Muscle layer of colon (tissue), 2 donors: ENCODE measurements at regions not wholly inside any gene's neighbourhood (a gene's known extent, or its start where the extent isn't known, plus 50 kb on each side); places are given as distances from the start of the nearest gene placed in this dataset.

Experiments
- H3K27ac ChIP-seq: one replicate; pipeline ENCODE4 v1.7.0; 2013; ENCODE audit warnings: low read depth, mild to moderate bottlenecking, low read length, moderate library complexity
- H3K27me3 ChIP-seq, 2 donors: one replicate each; pipeline ENCODE4 v1.7.0; 2013; ENCODE audit warnings: low read length in 2 of 2, mild to moderate bottlenecking in 2 of 2; ENCODE audit not compliant: insufficient read depth in 2 of 2, control insufficient read depth in 1 of 2
- H3K36me3 ChIP-seq: one replicate; pipeline ENCODE4 v1.7.0; 2013; ENCODE audit warnings: mild to moderate bottlenecking, low read length; ENCODE audit not compliant: insufficient read depth
- H3K4me1 ChIP-seq: one replicate; pipeline ENCODE4 v1.7.0; 2013; ENCODE audit warnings: mild to moderate bottlenecking, low read length; ENCODE audit not compliant: insufficient read depth
- H3K4me3 ChIP-seq, 2 donors: one replicate each; pipeline ENCODE4 v1.7.0; 2013; ENCODE audit warnings: low read length in 2 of 2, low read depth in 1 of 2, mild to moderate bottlenecking in 1 of 2, moderate library complexity in 1 of 2
- H3K9ac ChIP-seq: one replicate; pipeline ENCODE4 v1.7.0; 2013; ENCODE audit warnings: low read length
- H3K9me3 ChIP-seq: one replicate; pipeline ENCODE4 v1.7.0; 2013; ENCODE audit warnings: mild to moderate bottlenecking, low read length
- donor health status: abdominal sarcoma.
- donor health status: Adenocarcinoma of cecum.

GRCh38 chr4:164378361-164378760 is 375.6 kb upstream of the SMIM31 start:
- Histone ChIP-seq H3K9me3 (no peaks in the 10 kb centered on the region), H3K4me3 (no peak overlapping the region)

GRCh38 chr4:164379694-164380093 is 374.2 kb upstream of the SMIM31 start:
- no peak overlapping the region for H3K9ac ChIP-seq
- no peak overlapping the region for H3K4me3 ChIP-seq
- H3K27me3 ChIP-seq = no peaks in the 10 kb centered on the region
- no peak overlapping the region for H3K27ac ChIP-seq
- H3K4me1 ChIP-seq = no peaks in the 10 kb centered on the region
- H3K36me3 ChIP-seq = no peaks in the 10 kb centered on the region
- no peaks in the 10 kb centered on the region for H3K9me3 ChIP-seq

More at GRCh38 chr4:164378361-164378760, 375.6 kb upstream of the SMIM31 start:
- Histone ChIP-seq H3K36me3 (no peaks in the 10 kb centered on the region), H3K4me1 (no peaks in the 10 kb centered on the region), H3K9ac (no peak overlapping the region), H3K27ac (no peak overlapping the region), H3K27me3 (no peaks in the 10 kb centered on the region)

- Histone ChIP-seq H3K4me3 (no peak overlapping the region), H3K4me1 (no peaks in the 10 kb centered on the region), H3K36me3 (no peaks in the 10 kb centered on the region), H3K9me3 (no peaks in the 10 kb centered on the region), H3K9ac (no peak overlapping the region), H3K27me3 (no peaks in the 10 kb centered on the region), H3K27ac (no peak overlapping the region)
Observed at GRCh38 chr4:164381859-164382258, 372.1 kb upstream of the SMIM31 start.

GRCh38 chr4:164383058-164383357 is 370.9 kb upstream of the SMIM31 start:
- no peaks in the 10 kb centered on the region for H3K9me3 ChIP-seq
- no peaks in the 10 kb centered on the region for H3K36me3 ChIP-seq
- H3K27me3 ChIP-seq = no peaks in the 10 kb centered on the region
- no peak overlapping the region for H3K27ac ChIP-seq
- H3K9ac ChIP-seq = no peak overlapping the region
- H3K4me3 ChIP-seq = peak overlapping the region; percentile 39 to 52
- H3K4me1 ChIP-seq = no peaks in the 10 kb centered on the region

GRCh38 chr4:164383358-164384220 is 370.3 kb upstream of the SMIM31 start:
- no peaks in the 10 kb centered on the region for H3K9me3 ChIP-seq
- H3K4me3 ChIP-seq = peak overlapping the region; percentile 39 to 52
- H3K4me1 ChIP-seq = no peaks in the 10 kb centered on the region
- no peaks in the 10 kb centered on the region for H3K36me3 ChIP-seq
- no peaks in the 10 kb centered on the region for H3K27me3 ChIP-seq
- no peak overlapping the region for H3K27ac ChIP-seq
- H3K9ac ChIP-seq = no peak overlapping the region

- H3K9ac ChIP-seq = no peak overlapping the region
- H3K36me3 ChIP-seq = no peaks in the 10 kb centered on the region
- no peaks in the 10 kb centered on the region for H3K27me3 ChIP-seq
Observed at GRCh38 chr4:164384416-164384815, 369.5 kb upstream of the SMIM31 start.

GRCh38 chr4:164396439-164396838 is 357.5 kb upstream of the SMIM31 start:
- no peaks in the 10 kb centered on the region for H3K4me1 ChIP-seq

More at GRCh38 chr4:164384416-164384815, 369.5 kb upstream of the SMIM31 start:
- Histone ChIP-seq H3K4me1 (no peaks in the 10 kb centered on the region), H3K4me3 (no peak overlapping the region), H3K9me3 (no peaks in the 10 kb centered on the region), H3K27ac (no peak overlapping the region)

GRCh38 chr4:164402554-164402953 is 351.4 kb upstream of the SMIM31 start:
- H3K27ac ChIP-seq = no peak overlapping the region

More at GRCh38 chr4:164396439-164396838, 357.5 kb upstream of the SMIM31 start:
- Histone ChIP-seq H3K4me3 (no peak overlapping the region), H3K9me3 (no peaks in the 10 kb centered on the region), H3K9ac (no peak overlapping the region), H3K36me3 (no peaks in the 10 kb centered on the region), H3K27ac (no peak overlapping the region), H3K27me3 (no peaks in the 10 kb centered on the region)

GRCh38 chr4:164405774-164406173 is 348.2 kb upstream of the SMIM31 start:
- no peaks in the 10 kb centered on the region for H3K9me3 ChIP-seq
- no peak overlapping the region for H3K9ac ChIP-seq
- H3K36me3 ChIP-seq = no peaks in the 10 kb centered on the region
- no peaks in the 10 kb centered on the region for H3K4me1 ChIP-seq
- H3K27me3 ChIP-seq = no peaks in the 10 kb centered on the region
- H3K27ac ChIP-seq = no peak overlapping the region
- no peak overlapping the region for H3K4me3 ChIP-seq

More at GRCh38 chr4:164402554-164402953, 351.4 kb upstream of the SMIM31 start:
- Histone ChIP-seq H3K4me3 (no peak overlapping the region), H3K4me1 (no peaks in the 10 kb centered on the region), H3K9me3 (no peaks in the 10 kb centered on the region), H3K36me3 (no peaks in the 10 kb centered on the region), H3K9ac (no peak overlapping the region), H3K27me3 (no peaks in the 10 kb centered on the region)

GRCh38 chr4:164408831-164409230 is 345.1 kb upstream of the SMIM31 start:
- Histone ChIP-seq H3K27ac (no peak overlapping the region), H3K9ac (no peak overlapping the region), H3K4me1 (no peaks in the 10 kb centered on the region), H3K36me3 (no peaks in the 10 kb centered on the region), H3K27me3 (no peaks in the 10 kb centered on the region), H3K9me3 (no peaks in the 10 kb centered on the region), H3K4me3 (no peak overlapping the region)

- Histone ChIP-seq H3K36me3 (no peaks in the 10 kb centered on the region), H3K27ac (no peak overlapping the region), H3K4me3 (no peak overlapping the region), H3K4me1 (no peaks in the 10 kb centered on the region), H3K27me3 (no peaks in the 10 kb centered on the region), H3K9me3 (no peaks in the 10 kb centered on the region), H3K9ac (no peak overlapping the region)
Observed at GRCh38 chr4:164410401-164410800, 343.5 kb upstream of the SMIM31 start.

- Histone ChIP-seq H3K27ac (no peak overlapping the region), H3K36me3 (no peaks in the 10 kb centered on the region), H3K4me3 (no peak overlapping the region), H3K9ac (no peak overlapping the region), H3K9me3 (no peaks in the 10 kb centered on the region), H3K4me1 (no peaks in the 10 kb centered on the region), H3K27me3 (no peaks in the 10 kb centered on the region)
Observed at GRCh38 chr4:164412246-164412645, 341.7 kb upstream of the SMIM31 start.
